HUES6 (cell line): ENCODE measurements at regions not wholly inside any gene's neighbourhood (a gene's known extent, or its start where the extent isn't known, plus 50 kb on each side); places are given as distances from the start of the nearest gene placed in this dataset.
A peak's percentile ranks its signal among the peaks of the same experiment; 100 is the strongest.

Experiments
- H3K27ac ChIP-seq: 2 replicates; pipeline ENCODE4 v1.7.0; 2013; ENCODE audit warnings: low read depth, mild to moderate bottlenecking, low read length, inconsistent platforms
- H3K27me3 ChIP-seq: 2 replicates; pipeline ENCODE4 v1.6.1; 2013; ENCODE audit warnings: low read length; ENCODE audit not compliant: control insufficient read depth, insufficient read depth
- H3K36me3 ChIP-seq: 2 replicates; pipeline ENCODE4 v1.6.1; 2013; ENCODE audit warnings: low read length; ENCODE audit not compliant: control insufficient read depth, insufficient read depth
- H3K4me1 ChIP-seq: 2 replicates; pipeline ENCODE4 v1.6.1; 2013; ENCODE audit warnings: low read length; ENCODE audit not compliant: control insufficient read depth, insufficient read depth
- H3K4me3 ChIP-seq: 2 replicates; pipeline ENCODE4 v1.5.1; 2013; ENCODE audit warnings: low read depth, low read length
- H3K9ac ChIP-seq: one replicate; pipeline ENCODE4 v1.6.1; 2013; ENCODE audit warnings: mild to moderate bottlenecking, low read length
- H3K9me3 ChIP-seq: 2 replicates; pipeline ENCODE4 v1.6.1; 2013; ENCODE audit warnings: low read depth, low read length; ENCODE audit not compliant: control insufficient read depth, insufficient read depth

DNA sequence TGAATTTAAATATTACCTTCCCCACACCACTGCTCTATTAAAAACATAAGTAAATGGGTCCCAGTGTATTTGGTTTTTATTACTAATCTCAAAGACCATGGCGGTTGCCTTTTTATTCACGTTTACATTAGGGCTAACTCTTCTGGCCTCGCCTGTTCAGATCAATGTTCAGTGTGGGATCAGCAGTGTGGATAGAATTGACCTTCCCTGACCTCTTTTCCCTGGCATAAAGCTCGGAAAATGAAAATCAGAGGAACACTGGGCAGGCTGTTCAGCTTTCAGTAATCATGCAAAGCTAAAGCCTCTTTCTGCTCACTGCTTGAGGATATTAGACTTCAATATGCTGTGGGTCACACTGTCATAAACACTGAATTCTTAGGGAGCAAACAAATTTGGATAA is 422.6 kb upstream of the ONECUT1 start:
- H3K27me3 ChIP-seq, result no peaks in the 10 kb centered on the region
- H3K27ac ChIP-seq, result no peak overlapping the region
- H3K4me1 ChIP-seq, result peaks cover 6% of the 10 kb centered on the region; the same call in 1 of the 2 replicates
- H3K9me3 ChIP-seq, result no peaks in the 10 kb centered on the region
- no peaks in the 10 kb centered on the region for H3K36me3 ChIP-seq
- no peak overlapping the region for H3K4me3 ChIP-seq
- H3K9ac ChIP-seq, result no peak overlapping the region

- Histone ChIP-seq H3K4me1 (peaks cover 6% of the 10 kb centered on the region; the same call in 1 of the 2 replicates), H3K9me3 (no peaks in the 10 kb centered on the region)
Observed at GRCh38 chr15:53210653-53211052, 420.5 kb upstream of the ONECUT1 start.

GRCh38 chr15:53209396-53210042 is 419.4 kb upstream of the ONECUT1 start:
- Histone ChIP-seq H3K36me3 (no peaks in the 10 kb centered on the region), H3K4me1 (peaks cover 6% of the 10 kb centered on the region; the same call in 1 of the 2 replicates), H3K4me3 (no peak overlapping the region), H3K9ac (no peak overlapping the region), H3K9me3 (no peaks in the 10 kb centered on the region), H3K27ac (no peak overlapping the region), H3K27me3 (no peaks in the 10 kb centered on the region)

More at GRCh38 chr15:53210653-53211052, 420.5 kb upstream of the ONECUT1 start:
- Histone ChIP-seq H3K4me3 (no peak overlapping the region), H3K27ac (no peak overlapping the region), H3K36me3 (no peaks in the 10 kb centered on the region), H3K27me3 (no peaks in the 10 kb centered on the region), H3K9ac (no peak overlapping the region)

DNA sequence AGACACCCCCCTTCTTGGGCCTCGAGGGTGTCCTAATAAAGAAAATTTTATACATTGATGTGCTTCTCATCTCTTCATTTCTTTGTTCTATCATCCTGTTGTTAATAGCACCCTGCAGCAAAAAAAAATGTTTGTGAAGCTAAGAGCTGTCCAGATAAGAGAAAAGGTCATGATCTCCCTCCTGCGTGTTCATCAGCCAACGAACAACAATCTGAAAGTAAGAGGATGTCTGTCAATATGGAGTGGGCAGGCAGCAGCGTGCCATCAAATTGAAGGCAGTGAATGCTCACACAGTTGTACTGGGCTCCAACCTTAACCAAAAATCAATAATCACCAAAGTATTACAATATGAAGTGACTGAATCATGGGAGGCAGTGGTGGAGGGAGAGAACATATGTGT is 418.6 kb upstream of the ONECUT1 start:
- Histone ChIP-seq H3K9me3 (no peaks in the 10 kb centered on the region), H3K36me3 (no peaks in the 10 kb centered on the region), H3K4me3 (no peak overlapping the region), H3K27me3 (no peaks in the 10 kb centered on the region), H3K27ac (no peak overlapping the region), H3K9ac (no peak overlapping the region), H3K4me1 (peaks cover 6% of the 10 kb centered on the region; the same call in 1 of the 2 replicates)

DNA sequence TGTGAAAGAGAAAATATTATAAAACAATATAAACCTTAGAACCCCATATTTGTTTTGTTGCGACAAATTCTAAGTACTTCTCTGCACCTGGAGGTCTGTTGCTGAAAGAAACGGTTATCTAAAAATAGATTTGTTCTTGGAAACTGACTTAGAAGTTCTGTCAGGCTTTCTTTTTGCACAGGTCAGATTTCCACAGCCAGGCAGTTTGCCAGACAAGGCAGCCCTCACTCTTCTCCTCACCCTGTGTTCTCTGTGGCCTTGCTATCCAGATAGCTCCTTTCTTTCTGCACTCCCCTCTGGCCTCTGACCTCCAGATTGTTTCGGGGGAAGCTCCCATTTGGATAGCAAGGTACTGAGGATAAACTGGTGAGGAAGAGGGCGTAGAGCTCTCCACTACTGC is 413.3 kb upstream of the ONECUT1 start:
- Histone ChIP-seq H3K27me3 (peaks cover 4% of the 10 kb centered on the region), H3K9ac (no peak overlapping the region), H3K9me3 (no peaks in the 10 kb centered on the region), H3K36me3 (no peaks in the 10 kb centered on the region), H3K27ac (no peak overlapping the region), H3K4me1 (peaks cover 3% of the 10 kb centered on the region; the same call in 1 of the 2 replicates), H3K4me3 (no peak overlapping the region)

GRCh38 chr15:53202876-53203275 is 412.7 kb upstream of the ONECUT1 start:
- no peak overlapping the region for H3K27ac ChIP-seq
- H3K9ac ChIP-seq, result no peak overlapping the region
- no peaks in the 10 kb centered on the region for H3K36me3 ChIP-seq
- H3K27me3 ChIP-seq, result peaks cover 10% of the 10 kb centered on the region
- H3K4me3 ChIP-seq, result no peak overlapping the region
- peaks cover 3% of the 10 kb centered on the region; the same call in 1 of the 2 replicates for H3K4me1 ChIP-seq
- H3K9me3 ChIP-seq, result no peaks in the 10 kb centered on the region

DNA sequence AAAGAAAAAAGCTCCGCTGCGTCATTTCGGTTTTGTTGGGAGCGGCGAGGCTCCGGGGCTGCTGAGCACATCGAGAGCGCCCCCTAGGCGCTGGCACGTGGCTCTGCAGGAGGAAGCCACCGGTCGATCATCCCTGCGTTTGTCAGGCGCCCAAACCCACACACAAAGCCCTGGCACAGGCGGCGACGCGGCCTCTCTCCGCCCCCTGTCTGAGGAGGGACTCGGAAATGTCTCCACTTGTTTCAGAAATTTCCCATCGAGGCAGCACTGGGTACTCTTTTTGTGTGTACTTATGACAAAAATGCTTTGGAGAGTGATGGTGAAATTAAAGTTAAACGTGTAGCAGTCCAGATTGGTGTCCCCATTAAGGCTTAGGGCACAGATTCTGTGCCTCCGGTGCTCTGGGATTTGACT is 407.3 kb upstream of the ONECUT1 start:
- no peak overlapping the region for H3K9ac ChIP-seq
- peak overlapping the region; percentile 38 for H3K4me3 ChIP-seq
- H3K9me3 ChIP-seq, result no peaks in the 10 kb centered on the region
- H3K4me1 ChIP-seq, result peaks cover 3% of the 10 kb centered on the region; the same call in 1 of the 2 replicates
- H3K27me3 ChIP-seq, result peaks cover 24% of the 10 kb centered on the region
- no peaks in the 10 kb centered on the region for H3K36me3 ChIP-seq
- no peak overlapping the region for H3K27ac ChIP-seq

DNA sequence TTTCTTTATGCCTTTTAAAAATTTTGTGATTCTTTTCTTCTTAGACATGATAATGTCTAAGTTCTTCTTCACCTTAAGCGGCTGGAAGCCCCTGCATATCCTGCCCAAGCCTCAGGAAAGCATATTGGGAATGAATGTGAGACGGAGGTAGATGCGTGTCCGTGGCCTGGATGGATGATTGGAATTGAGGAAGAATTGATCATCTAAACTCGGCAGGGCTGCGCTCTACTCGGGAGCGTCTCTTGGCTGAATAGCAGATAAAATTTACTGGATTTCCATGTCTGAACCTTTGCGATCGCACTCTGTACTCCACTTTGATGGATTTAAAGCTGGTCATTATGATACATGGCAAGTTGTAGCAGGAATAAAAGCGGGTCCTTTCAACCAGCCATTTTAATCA is 406.7 kb upstream of the ONECUT1 start:
- H3K9ac ChIP-seq, result no peak overlapping the region
- no peak overlapping the region for H3K27ac ChIP-seq
- peaks cover 3% of the 10 kb centered on the region; the same call in 1 of the 2 replicates for H3K4me1 ChIP-seq
- H3K9me3 ChIP-seq, result no peaks in the 10 kb centered on the region
- no peak overlapping the region for H3K4me3 ChIP-seq
- H3K36me3 ChIP-seq, result no peaks in the 10 kb centered on the region
- H3K27me3 ChIP-seq, result peaks cover 24% of the 10 kb centered on the region

DNA sequence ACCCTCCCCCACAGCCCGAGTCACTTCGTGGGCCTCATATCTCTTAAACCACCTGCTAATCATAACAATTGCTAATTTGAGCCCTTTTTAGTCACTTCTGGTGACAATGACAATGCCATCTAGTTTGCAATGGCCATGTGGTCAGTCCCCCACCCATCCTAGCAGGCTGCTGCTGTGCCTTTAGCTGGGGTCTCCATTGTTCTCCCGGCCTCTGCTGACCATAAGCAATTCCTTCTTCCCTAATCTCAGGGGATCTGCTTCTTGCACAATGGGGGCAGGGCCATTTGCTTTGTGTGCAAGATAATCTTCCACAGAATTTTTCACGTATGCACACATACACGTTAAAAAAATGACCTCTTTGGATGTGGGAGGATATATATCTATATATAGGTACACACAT is 406.1 kb upstream of the ONECUT1 start:
- H3K27ac ChIP-seq, result no peak overlapping the region
- no peak overlapping the region for H3K9ac ChIP-seq
- H3K4me1 ChIP-seq, result peaks cover 3% of the 10 kb centered on the region; the same call in 1 of the 2 replicates
- H3K27me3 ChIP-seq, result peaks cover 24% of the 10 kb centered on the region
- no peak overlapping the region for H3K4me3 ChIP-seq
- no peaks in the 10 kb centered on the region for H3K36me3 ChIP-seq
- H3K9me3 ChIP-seq, result no peaks in the 10 kb centered on the region

DNA sequence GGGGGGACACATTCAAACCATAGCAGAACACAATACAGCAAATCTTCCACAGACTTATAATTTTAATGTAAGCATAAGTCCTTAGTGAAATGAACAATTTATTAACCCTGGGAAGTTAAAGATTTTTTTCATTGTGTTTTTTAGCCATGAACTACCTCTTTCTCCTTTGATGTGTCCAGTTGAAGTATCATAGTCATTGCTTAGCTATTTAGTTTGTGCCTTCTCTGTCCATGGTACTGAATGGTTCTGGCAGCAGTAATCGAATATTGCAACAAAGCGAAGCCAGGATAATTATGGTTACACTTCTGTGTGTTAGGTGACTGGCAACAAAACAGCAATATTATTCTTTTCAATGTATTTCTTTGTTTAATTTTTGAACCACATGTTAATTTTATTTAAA is 403.0 kb upstream of the ONECUT1 start:
- Histone ChIP-seq H3K4me3 (no peak overlapping the region), H3K9me3 (no peaks in the 10 kb centered on the region), H3K27me3 (peaks cover 17% of the 10 kb centered on the region), H3K4me1 (peaks cover 3% of the 10 kb centered on the region; the same call in 1 of the 2 replicates), H3K36me3 (no peaks in the 10 kb centered on the region), H3K9ac (no peak overlapping the region), H3K27ac (no peak overlapping the region)

DNA sequence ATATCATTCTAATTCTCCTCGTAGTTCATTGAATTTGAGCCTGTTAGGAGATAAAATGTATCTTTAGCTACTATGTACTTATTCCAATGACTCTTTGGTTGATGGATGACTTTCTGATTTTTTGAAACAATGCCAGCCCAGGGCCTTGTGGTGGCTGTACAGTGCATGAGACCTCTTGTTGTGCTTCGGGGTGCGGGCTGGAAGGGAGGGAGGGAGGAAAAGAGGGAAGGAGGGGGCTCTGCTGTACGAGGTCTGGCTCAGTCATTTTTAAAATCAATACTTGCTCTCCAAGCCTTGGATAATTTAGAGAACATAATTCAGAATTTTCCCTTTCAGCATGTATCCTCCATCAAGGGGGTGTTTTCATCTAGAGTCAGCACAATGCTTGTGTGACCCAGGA is 399.7 kb upstream of the ONECUT1 start:
- Histone ChIP-seq H3K27me3 (no peaks in the 10 kb centered on the region), H3K4me3 (no peak overlapping the region), H3K27ac (no peak overlapping the region), H3K9ac (no peak overlapping the region), H3K9me3 (no peaks in the 10 kb centered on the region), H3K36me3 (no peaks in the 10 kb centered on the region), H3K4me1 (no peaks in the 10 kb centered on the region)
